ENCODE measurements at regions not wholly inside any gene's neighbourhood (a gene's known extent, or its start where the extent isn't known, plus 50 kb on each side); places are given as distances from the start of the nearest gene placed in this dataset.

DNA sequence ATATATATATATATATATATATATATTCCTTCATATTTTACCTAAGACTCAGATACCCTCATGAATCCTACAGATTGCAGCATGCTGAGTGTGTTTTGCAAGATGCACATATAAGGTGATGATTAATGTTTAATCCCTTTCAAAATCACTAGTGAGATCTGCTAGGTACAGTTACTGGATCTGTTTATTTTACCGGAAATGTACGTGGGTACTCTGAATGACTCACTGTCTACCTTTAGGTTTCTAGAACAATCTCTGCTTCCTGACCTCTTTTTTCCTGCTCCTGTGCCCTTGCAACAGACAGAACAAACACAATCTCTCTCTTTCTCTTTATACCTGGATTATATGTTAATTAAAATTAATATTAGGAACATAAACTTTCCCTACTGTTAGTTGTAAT, 379.6 kb downstream of the FAM133A start:
- no peak for DNase-seq (ENCODE audit: low spot score)
- no peak overlapping the region for H3K4me3 ChIP-seq (ENCODE audit: low read depth in 1 of 3, low read length in 3 of 3)
- H3K4me1 ChIP-seq (ENCODE audit: control insufficient read depth in 4 of 4, insufficient read depth in 4 of 4, low read length in 3 of 4): no peaks in the 10 kb centered on the region
- H3K36me3 ChIP-seq (ENCODE audit: control insufficient read depth in 4 of 4, insufficient read depth in 3 of 4, low read depth in 1 of 4, low read length in 3 of 4): no peaks in the 10 kb centered on the region
- WGBS: 47% methylated on average over 2 of the region's 2 CpGs
- no peaks in the 10 kb centered on the region for H3K9me3 ChIP-seq (ENCODE audit: control insufficient read depth in 4 of 4, low read length in 3 of 4)
- H3K9ac ChIP-seq (ENCODE audit: low read depth in 1 of 2, low read length in 2 of 2): no peak overlapping the region
- H3K27ac ChIP-seq (ENCODE audit: low read depth in 1 of 2, low read length in 2 of 2): no peak overlapping the region
- TF ChIP-seq SP1 (IDR thresholded peaks at IDR 0.05) (no peak), HNF4A (conservative IDR thresholded peaks at IDR 0.05) (peak in 1 of 2 donors; percentile 7), EGR1 (IDR thresholded peaks at IDR 0.05; ENCODE audit: low read depth in 2 of 2) (no peak), TAF1 (conservative IDR thresholded peaks at IDR 0.05) (no peak), JUND (IDR thresholded peaks at IDR 0.05) (peak in 1 of 2 donors; percentile 52), YY1 (IDR thresholded peaks at IDR 0.05) (no peak), RXRA (IDR thresholded peaks at IDR 0.05) (no peak), FOXA1 (IDR thresholded peaks at IDR 0.05) (no peak), RAD21 (IDR thresholded peaks at IDR 0.05) (no peak), FOXA2 (IDR thresholded peaks at IDR 0.05) (no peak), HNF4G (IDR thresholded peaks at IDR 0.05) (no peak), NR2F2 (IDR thresholded peaks at IDR 0.05) (no peak), GABPA (IDR thresholded peaks at IDR 0.05 in 1 of 2, conservative IDR thresholded peaks at IDR 0.05 in 1 of 2) (no peak)
- TF ChIP-seq, protein P1, sequence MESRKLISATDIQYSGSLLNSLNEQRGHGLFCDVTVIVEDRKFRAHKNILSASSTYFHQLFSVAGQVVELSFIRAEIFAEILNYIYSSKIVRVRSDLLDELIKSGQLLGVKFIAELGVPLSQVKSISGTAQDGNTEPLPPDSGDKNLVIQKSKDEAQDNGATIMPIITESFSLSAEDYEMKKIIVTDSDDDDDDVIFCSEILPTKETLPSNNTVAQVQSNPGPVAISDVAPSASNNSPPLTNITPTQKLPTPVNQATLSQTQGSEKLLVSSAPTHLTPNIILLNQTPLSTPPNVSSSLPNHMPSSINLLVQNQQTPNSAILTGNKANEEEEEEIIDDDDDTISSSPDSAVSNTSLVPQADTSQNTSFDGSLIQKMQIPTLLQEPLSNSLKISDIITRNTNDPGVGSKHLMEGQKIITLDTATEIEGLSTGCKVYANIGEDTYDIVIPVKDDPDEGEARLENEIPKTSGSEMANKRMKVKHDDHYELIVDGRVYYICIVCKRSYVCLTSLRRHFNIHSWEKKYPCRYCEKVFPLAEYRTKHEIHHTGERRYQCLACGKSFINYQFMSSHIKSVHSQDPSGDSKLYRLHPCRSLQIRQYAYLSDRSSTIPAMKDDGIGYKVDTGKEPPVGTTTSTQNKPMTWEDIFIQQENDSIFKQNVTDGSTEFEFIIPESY (IDR thresholded peaks at IDR 0.05): no peak
- TF ChIP-seq, protein P2, sequence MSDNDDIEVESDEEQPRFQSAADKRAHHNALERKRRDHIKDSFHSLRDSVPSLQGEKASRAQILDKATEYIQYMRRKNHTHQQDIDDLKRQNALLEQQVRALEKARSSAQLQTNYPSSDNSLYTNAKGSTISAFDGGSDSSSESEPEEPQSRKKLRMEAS (IDR thresholded peaks at IDR 0.05): no peak
- TF ChIP-seq, protein P3, sequence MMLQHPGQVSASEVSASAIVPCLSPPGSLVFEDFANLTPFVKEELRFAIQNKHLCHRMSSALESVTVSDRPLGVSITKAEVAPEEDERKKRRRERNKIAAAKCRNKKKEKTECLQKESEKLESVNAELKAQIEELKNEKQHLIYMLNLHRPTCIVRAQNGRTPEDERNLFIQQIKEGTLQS (IDR thresholded peaks at IDR 0.05): no peak
- TF ChIP-seq, protein P4, sequence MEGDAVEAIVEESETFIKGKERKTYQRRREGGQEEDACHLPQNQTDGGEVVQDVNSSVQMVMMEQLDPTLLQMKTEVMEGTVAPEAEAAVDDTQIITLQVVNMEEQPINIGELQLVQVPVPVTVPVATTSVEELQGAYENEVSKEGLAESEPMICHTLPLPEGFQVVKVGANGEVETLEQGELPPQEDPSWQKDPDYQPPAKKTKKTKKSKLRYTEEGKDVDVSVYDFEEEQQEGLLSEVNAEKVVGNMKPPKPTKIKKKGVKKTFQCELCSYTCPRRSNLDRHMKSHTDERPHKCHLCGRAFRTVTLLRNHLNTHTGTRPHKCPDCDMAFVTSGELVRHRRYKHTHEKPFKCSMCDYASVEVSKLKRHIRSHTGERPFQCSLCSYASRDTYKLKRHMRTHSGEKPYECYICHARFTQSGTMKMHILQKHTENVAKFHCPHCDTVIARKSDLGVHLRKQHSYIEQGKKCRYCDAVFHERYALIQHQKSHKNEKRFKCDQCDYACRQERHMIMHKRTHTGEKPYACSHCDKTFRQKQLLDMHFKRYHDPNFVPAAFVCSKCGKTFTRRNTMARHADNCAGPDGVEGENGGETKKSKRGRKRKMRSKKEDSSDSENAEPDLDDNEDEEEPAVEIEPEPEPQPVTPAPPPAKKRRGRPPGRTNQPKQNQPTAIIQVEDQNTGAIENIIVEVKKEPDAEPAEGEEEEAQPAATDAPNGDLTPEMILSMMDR (IDR thresholded peaks at IDR 0.05; ENCODE audit: low read depth, low read length, missing input control): no peak
- H3K27me3 ChIP-seq (ENCODE audit: control insufficient read depth in 4 of 4, insufficient read depth in 4 of 4, low read length in 3 of 4): no peaks in the 10 kb centered on the region

DNA sequence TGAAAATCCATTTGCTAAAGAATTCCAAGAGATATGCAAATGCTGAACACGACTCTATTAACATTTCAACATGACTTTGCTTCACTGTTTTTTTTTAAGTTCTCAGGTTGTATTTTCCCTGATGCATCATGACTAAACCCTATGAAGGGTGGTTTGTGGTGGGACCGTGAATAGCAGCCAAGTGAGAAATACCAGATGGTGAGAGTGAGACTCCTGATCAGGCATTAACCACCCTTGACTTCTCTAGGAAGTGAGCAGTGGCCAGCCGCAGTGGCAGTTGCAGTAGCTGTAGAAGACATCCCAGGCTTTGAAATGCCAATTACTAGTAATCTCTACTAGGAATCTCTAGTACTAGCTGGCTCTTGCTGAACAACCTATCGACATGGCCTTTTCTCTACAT, 383.4 kb downstream of the FAM133A start:
- 74% methylated on average over 4 of the region's 4 CpGs for WGBS
- H3K4me3 ChIP-seq (ENCODE audit: low read depth in 1 of 3, low read length in 3 of 3): no peak overlapping the region
- H3K27me3 ChIP-seq (ENCODE audit: control insufficient read depth in 4 of 4, insufficient read depth in 4 of 4, low read length in 3 of 4): no peaks in the 10 kb centered on the region
- no peak overlapping the region for H3K9ac ChIP-seq (ENCODE audit: low read depth in 1 of 2, low read length in 2 of 2)
- no peak for DNase-seq (ENCODE audit: low spot score)
- H3K36me3 ChIP-seq (ENCODE audit: control insufficient read depth in 4 of 4, insufficient read depth in 3 of 4, low read depth in 1 of 4, low read length in 3 of 4): no peaks in the 10 kb centered on the region
- no peaks in the 10 kb centered on the region for H3K4me1 ChIP-seq (ENCODE audit: control insufficient read depth in 4 of 4, insufficient read depth in 4 of 4, low read length in 3 of 4)
- no peaks in the 10 kb centered on the region for H3K9me3 ChIP-seq (ENCODE audit: control insufficient read depth in 4 of 4, low read length in 3 of 4)
- no peak overlapping the region for H3K27ac ChIP-seq (ENCODE audit: low read depth in 1 of 2, low read length in 2 of 2)
- no peak for TF ChIP-seq TAF1 (conservative IDR thresholded peaks at IDR 0.05)
- TF ChIP-seq RAD21 (IDR thresholded peaks at IDR 0.05): no peak
- TF ChIP-seq, protein P5, sequence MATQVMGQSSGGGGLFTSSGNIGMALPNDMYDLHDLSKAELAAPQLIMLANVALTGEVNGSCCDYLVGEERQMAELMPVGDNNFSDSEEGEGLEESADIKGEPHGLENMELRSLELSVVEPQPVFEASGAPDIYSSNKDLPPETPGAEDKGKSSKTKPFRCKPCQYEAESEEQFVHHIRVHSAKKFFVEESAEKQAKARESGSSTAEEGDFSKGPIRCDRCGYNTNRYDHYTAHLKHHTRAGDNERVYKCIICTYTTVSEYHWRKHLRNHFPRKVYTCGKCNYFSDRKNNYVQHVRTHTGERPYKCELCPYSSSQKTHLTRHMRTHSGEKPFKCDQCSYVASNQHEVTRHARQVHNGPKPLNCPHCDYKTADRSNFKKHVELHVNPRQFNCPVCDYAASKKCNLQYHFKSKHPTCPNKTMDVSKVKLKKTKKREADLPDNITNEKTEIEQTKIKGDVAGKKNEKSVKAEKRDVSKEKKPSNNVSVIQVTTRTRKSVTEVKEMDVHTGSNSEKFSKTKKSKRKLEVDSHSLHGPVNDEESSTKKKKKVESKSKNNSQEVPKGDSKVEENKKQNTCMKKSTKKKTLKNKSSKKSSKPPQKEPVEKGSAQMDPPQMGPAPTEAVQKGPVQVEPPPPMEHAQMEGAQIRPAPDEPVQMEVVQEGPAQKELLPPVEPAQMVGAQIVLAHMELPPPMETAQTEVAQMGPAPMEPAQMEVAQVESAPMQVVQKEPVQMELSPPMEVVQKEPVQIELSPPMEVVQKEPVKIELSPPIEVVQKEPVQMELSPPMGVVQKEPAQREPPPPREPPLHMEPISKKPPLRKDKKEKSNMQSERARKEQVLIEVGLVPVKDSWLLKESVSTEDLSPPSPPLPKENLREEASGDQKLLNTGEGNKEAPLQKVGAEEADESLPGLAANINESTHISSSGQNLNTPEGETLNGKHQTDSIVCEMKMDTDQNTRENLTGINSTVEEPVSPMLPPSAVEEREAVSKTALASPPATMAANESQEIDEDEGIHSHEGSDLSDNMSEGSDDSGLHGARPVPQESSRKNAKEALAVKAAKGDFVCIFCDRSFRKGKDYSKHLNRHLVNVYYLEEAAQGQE (IDR thresholded peaks at IDR 0.05): no peak
- no peak for TF ChIP-seq SP1 (IDR thresholded peaks at IDR 0.05)
- no peak for TF ChIP-seq GABPA (IDR thresholded peaks at IDR 0.05 in 1 of 2, conservative IDR thresholded peaks at IDR 0.05 in 1 of 2)
- TF ChIP-seq, protein P2 (IDR thresholded peaks at IDR 0.05): no peak
- no peak for TF ChIP-seq HNF4G (IDR thresholded peaks at IDR 0.05)
- no peak for TF ChIP-seq JUND (IDR thresholded peaks at IDR 0.05)
- no peak for TF ChIP-seq NR2F2 (IDR thresholded peaks at IDR 0.05)
- TF ChIP-seq, protein P1 (IDR thresholded peaks at IDR 0.05): no peak
- no peak for TF ChIP-seq FOXA1 (IDR thresholded peaks at IDR 0.05)
- TF ChIP-seq EGR1 (IDR thresholded peaks at IDR 0.05; ENCODE audit: low read depth in 2 of 2): no peak
- TF ChIP-seq YY1 (IDR thresholded peaks at IDR 0.05): no peak
- TF ChIP-seq, protein P3 (IDR thresholded peaks at IDR 0.05): no peak
- TF ChIP-seq HNF4A (conservative IDR thresholded peaks at IDR 0.05): no peak
- no peak for TF ChIP-seq FOXA2 (IDR thresholded peaks at IDR 0.05)
- TF ChIP-seq, protein P4 (IDR thresholded peaks at IDR 0.05; ENCODE audit: low read depth, low read length, missing input control): no peak
